Inflammatory macrophage treated with lipopolysaccharide for 4 hours (primary cell): ENCODE measurements at regions not wholly inside any gene's neighbourhood (a gene's known extent, or its start where the extent isn't known, plus 50 kb on each side); places are given as distances from the start of the nearest gene placed in this dataset.

Experiments
- DNase-seq: peaks from one replicate; pipeline ENCODE4 v3.0.0-alpha.2; 2020

GRCh38 chr6:14625173-14625895 lies 507.8 kb downstream of the CD83 start:
- DNase-seq, result no peak

DNA sequence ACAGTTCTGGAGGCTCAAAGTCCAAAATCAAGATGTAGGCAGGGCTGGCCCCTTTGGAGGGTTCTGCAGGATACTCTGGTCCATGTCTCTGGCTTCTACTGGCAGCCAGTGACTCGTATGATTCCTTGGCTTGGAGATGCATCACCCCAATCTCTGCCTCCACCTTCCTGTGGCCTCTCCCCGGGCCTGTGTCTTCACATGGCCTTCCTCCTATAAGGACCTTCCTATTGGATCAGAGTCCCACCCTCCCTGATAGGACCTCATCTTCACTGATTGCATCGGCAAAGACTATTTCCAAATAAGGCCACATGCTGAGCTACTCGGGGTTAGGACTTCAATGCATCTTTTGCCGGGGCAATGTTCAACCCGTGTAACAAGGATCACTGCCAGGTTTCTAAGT lies 509.0 kb downstream of the CD83 start:
- DNase-seq, result no peak

- no peak for DNase-seq
These were observed 512.4 kb downstream of the CD83 start for GRCh38 chr6:14630016-14630415.

DNA sequence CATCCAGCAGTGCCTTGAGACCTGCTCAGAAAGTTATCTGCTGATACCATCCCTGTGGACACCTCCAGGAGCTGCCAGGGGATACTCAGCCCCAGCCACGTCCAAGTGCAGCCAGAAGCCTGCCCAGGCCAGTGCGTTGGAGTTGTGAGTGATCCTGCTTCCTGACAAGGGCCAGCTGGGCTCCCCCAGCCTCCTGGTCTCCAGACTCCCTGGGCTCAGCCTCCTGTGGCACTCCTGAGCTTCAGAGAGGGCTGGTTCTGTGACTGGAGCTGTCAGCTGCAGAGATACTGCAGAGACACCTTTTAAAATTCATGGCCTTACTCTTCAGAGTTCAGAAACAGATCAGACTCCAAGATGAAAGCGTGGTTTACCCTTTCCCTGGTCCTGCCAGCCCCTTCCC lies 515.9 kb downstream of the CD83 start:
- DNase-seq, result no peak

GRCh38 chr6:14634072-14634471 lies 516.5 kb downstream of the CD83 start:
- no peak for DNase-seq

GRCh38 chr6:14635195-14635594 lies 517.6 kb downstream of the CD83 start:
- no peak for DNase-seq

DNA sequence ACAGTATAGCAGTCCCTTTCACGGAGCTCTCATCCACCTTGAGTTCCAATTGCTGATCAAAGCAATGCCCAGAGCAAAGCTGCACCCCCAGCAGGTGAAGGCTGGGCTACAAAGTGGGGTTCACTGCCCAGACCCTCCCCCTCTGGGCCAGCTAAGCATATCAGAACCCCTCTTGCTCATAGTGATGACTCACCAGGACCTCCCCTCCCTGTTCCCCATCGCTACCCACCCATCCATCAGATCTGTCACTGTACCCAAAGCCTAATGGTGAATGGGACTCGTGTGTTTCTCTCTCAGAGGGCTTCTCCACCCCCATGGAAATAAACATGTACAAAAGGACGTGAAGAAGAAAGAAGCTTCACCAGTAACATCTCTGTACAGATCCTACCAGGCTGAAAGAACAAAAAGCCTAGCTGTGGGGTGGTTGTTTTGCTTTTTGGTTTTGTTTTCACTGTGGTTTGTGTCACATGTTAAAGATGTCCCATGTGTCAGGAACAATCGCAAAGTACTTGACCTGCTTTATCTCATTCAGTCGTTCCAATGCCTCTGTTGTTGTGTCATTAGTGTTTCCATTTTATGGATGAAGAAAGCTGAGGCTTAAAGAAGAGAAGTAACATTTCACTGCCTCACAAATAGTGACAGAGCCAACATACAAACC lies 518.5 kb downstream of the CD83 start:
- DNase-seq, result peak; percentile 51

- DNase-seq, result peak; percentile 46
These were observed 520.9 kb downstream of the CD83 start for GRCh38 chr6:14638435-14638905.

GRCh38 chr6:14638906-14639761 lies 521.6 kb downstream of the CD83 start:
- peak; percentile 89 for DNase-seq

DNA sequence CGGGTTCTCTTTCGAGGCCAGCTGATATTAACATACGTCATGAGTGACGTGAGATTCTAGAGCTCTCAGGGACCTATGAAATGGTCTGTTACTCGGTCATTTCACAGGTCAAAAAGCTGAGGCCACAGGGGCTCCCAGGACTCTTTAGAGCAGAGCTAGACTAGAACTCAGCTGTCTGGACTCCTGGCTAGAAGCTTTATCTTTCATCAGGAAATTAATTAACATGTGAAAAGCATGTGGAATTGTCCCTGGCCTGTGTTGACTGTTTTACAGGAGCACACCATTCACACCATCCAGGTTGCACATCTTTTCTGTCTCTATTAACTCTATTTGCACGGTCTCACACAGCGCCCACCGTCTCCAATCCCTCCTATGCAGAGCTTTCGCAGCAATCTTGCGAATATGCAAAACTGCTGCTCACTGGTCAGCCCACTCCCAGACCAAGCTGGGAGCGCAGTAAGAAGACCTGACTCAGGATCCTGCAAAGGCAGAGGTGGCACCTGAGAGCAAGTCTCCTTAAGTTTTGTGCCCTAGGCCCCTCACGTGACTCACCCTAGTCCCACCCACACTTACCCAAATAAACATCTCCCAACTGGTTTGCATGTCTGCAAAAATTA lies 522.5 kb downstream of the CD83 start:
- DNase-seq, result no peak

GRCh38 chr6:14640631-14641030 lies 523.1 kb downstream of the CD83 start:
- no peak for DNase-seq

DNA sequence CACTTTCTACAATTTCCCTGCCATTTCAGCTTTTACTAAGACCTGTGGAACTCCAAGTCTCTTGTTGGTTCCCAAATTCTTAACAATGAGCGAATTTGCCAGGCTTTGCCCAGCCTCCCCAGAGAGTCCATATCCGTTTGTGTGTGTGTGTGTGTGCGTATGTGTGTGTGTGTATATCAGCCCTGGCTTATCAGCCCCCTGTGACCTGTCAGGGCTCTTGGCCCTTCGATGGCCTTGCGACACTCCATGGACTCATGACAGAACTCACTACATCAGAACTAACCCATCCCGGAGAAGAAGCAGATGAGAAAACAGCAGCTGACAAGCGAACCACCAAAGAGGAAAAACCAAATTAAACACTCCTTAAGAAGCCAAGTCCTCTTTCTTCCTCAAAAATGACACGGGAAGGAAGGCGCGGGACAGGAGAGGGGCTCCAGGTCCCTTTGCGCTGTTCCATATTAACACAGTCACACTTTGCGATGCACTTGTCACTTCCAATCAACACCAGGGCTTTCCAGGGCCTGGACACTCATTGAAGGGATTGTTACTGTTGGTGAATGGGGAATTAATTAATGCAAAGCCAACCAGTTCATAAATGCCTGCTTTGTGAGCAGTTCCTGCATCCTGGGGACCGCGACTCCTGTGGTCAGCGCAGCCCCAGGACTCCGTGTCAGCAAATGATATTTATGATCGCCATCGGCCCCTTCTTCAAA lies 524.0 kb downstream of the CD83 start:
- peak; percentile 67 for DNase-seq

GRCh38 chr6:14642136-14642505 lies 524.5 kb downstream of the CD83 start:
- DNase-seq, result no peak

DNA sequence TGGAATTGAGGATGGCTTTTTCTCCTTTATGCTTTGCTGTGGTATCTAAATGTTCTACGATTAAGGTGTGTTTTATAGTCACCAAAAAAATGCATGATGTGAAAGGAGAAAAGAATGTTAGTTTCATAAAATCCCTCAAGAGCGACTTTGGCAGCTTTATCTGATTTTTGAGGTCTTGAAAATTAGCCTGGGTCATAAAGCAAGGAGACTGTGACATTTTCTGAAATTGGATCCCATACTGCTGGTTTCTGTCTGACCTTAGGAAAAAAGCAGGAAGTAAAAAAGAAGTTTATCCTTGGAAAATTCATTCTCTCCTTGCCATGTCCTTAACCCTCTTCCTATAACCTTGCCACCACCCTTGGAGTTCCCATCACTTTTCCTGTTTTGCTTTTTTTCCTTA lies 525.3 kb downstream of the CD83 start:
- no peak for DNase-seq

DNA sequence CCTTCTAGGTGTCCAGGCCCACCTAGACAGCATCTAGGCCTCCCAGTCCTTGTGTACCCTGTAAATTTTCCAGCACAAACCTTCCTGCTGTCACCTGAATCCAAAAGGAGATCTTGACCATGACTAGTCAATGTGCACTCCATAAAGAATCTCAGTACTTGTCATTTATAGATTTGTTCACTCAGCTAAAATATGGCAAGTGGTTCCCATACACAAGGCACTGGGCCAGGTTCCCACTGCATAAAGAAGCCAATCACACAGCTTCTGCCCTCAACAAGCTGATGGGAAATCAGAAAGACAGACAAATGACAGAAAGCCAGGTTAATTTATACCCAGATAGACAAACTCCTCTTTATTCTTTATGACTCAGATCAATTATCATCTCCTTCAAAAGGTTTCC lies 526.8 kb downstream of the CD83 start:
- no peak for DNase-seq

DNA sequence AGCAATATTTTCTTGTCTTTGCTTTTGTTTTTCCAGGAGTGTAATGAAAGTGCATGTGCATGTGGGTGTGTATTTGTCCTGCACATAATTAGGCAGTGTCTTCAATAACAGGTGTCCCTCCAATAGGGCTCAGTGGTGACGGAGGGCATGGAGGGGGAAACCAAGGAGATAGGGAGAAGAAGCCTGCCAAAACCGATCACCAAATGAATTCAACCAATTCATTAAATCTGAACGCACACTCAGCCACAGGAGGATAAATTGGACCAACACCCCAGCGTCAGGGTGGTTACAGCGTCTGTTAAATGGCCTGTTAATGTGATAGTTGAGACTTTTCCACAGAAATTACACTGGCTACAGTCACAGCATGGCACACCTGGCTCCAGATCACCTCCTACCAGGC lies 527.6 kb downstream of the CD83 start:
- no peak for DNase-seq

GRCh38 chr6:14645841-14646240 lies 528.3 kb downstream of the CD83 start:
- DNase-seq, result no peak

- DNase-seq, result no peak
These were observed 528.8 kb downstream of the CD83 start for GRCh38 chr6:14646371-14646770.

- DNase-seq, result no peak
These were observed 529.8 kb downstream of the CD83 start for GRCh38 chr6:14647357-14647756.

DNA sequence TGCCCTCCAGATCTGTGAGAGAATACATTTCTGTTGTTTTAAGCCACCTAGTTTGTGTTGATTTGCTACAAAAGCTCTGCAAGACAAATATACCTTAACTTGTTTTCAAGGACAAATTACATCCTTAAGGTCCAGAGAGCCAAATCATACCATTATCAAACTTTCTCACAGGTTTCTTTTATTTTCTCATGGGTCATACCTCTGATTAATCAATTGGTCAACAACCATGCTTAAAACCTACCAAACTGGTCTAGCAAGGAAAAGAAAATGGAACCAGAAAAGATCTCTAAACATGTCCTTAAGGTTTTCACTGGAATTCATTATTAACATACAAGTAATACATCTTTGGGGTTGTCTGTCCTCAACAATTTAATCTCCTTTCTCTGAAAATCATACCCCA lies 535.0 kb downstream of the CD83 start:
- DNase-seq, result no peak

- DNase-seq, result no peak
These were observed 537.9 kb downstream of the CD83 start for GRCh38 chr6:14655201-14656061.

GRCh38 chr6:14656078-14656521 lies 538.5 kb downstream of the CD83 start:
- peak; percentile 61 for DNase-seq
